Smooth muscle cell of the brain vasculature (primary cell): ENCODE measurements at regions not wholly inside any gene's neighbourhood (a gene's known extent, or its start where the extent isn't known, plus 50 kb on each side); places are given as distances from the start of the nearest gene placed in this dataset.
"Not testable (repeated sequence)": the region's sequence is repeated elsewhere in the genome, so short reads cannot be mapped to it uniquely, and the experiment has no call there.

Experiments
- DNase-seq: peaks from one replicate; pipeline ENCODE4 v3.0.0-alpha.2; 2012; ENCODE audit warnings: low read depth, low spot score

GRCh38 chr6:10180138-10181074, 234.5 kb downstream of the TFAP2A start:
- DNase-seq, result no peak

GRCh38 chr6:10177704-10178103, 237.2 kb downstream of the TFAP2A start:
- no peak for DNase-seq

GRCh38 chr6:10175362-10175761, 239.5 kb downstream of the TFAP2A start:
- DNase-seq, result no peak

GRCh38 chr6:10174761-10175160, 240.1 kb downstream of the TFAP2A start:
- no peak for DNase-seq

- DNase-seq, result no peak
These were observed 240.8 kb downstream of the TFAP2A start for GRCh38 chr6:10174056-10174455.

- DNase-seq, result not testable (repeated sequence)
These were observed 243.2 kb downstream of the TFAP2A start for GRCh38 chr6:10171706-10172105.

GRCh38 chr6:10170816-10171215, 244.1 kb downstream of the TFAP2A start:
- no peak for DNase-seq

- no peak for DNase-seq
These were observed 248.8 kb downstream of the TFAP2A start for GRCh38 chr6:10166031-10166430.

GRCh38 chr6:10163203-10163962, 251.5 kb downstream of the TFAP2A start:
- DNase-seq, result no peak

- DNase-seq, result no peak
These were observed 258.0 kb downstream of the TFAP2A start for GRCh38 chr6:10156875-10157274.

GRCh38 chr6:10154251-10154650, 260.6 kb downstream of the TFAP2A start:
- DNase-seq, result no peak

GRCh38 chr6:10151144-10151915, 263.5 kb downstream of the TFAP2A start:
- no peak for DNase-seq

- no peak for DNase-seq
These were observed 265.3 kb downstream of the TFAP2A start for GRCh38 chr6:10149603-10150002.

- DNase-seq, result no peak
These were observed 268.0 kb downstream of the TFAP2A start for GRCh38 chr6:10146715-10147451.

GRCh38 chr6:10144772-10145171, 270.1 kb downstream of the TFAP2A start:
- no peak for DNase-seq

GRCh38 chr6:10141746-10142443, 273.0 kb downstream of the TFAP2A start:
- no peak for DNase-seq

- DNase-seq, result peak; percentile 10
These were observed 274.1 kb downstream of the TFAP2A start for GRCh38 chr6:10140824-10141223.

GRCh38 chr6:10140136-10140535, 274.7 kb downstream of the TFAP2A start:
- DNase-seq, result no peak

- no peak for DNase-seq
These were observed 276.0 kb downstream of the TFAP2A start for GRCh38 chr6:10138917-10139316.

GRCh38 chr6:10136636-10137035, 278.2 kb downstream of the TFAP2A start:
- DNase-seq, result no peak

- DNase-seq, result not testable (repeated sequence)
These were observed 280.7 kb downstream of the TFAP2A start for GRCh38 chr6:10134185-10134584.
